Fibroblast of skin of left quadriceps (primary cell): ENCODE measurements at regions not wholly inside any gene's neighbourhood (a gene's known extent, or its start where the extent isn't known, plus 50 kb on each side); places are given as distances from the start of the nearest gene placed in this dataset.
"Not testable (repeated sequence)": the region's sequence is repeated elsewhere in the genome, so short reads cannot be mapped to it uniquely, and the experiment has no call there.

Experiments used
- DNase-seq, 2 experiments: peaks; one replicate each; pipeline ENCODE4 v3.0.0-alpha.2; 2013; ENCODE audit warnings: low read depth in 2 of 2

DNA sequence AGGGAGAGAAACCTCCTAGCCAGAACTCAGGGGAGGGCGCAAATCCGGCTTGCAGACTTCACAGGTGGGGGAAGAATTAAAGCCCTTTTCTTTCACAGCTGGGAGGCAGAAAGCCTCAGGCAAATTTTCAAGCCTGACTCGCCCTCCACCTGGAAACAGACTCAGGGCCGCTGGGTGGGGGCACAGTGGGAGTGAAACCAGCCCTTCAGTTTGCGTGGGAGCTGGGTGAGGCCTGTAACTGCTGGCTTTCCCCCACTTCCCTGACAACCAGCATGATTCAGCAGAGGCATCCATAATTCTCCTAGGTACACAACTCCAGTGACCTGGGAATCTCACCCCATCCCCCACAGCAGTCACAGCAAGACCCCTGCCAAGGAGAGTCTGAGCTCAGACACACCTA is 206.9 kb upstream of the INTU start:
- no peak for DNase-seq

DNA sequence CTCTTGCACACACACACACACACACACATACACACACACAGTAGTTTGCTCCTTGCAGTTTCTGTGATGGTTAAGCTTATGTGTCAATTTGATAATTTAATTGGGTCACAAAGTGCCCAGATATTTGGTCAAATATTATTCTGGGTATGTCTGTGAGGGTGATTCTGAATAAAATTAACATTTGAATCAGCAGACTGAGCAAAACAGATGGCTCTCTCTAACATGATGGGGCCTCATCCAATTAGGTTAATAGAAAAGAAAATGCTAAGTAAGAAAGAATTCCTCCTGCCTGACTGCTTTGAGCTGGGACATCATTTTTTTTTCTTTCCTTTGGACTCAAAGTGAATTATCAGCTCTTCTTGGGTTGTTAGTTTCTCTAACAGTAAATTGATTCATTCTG is 191.2 kb upstream of the INTU start:
- DNase-seq, result no peak

DNA sequence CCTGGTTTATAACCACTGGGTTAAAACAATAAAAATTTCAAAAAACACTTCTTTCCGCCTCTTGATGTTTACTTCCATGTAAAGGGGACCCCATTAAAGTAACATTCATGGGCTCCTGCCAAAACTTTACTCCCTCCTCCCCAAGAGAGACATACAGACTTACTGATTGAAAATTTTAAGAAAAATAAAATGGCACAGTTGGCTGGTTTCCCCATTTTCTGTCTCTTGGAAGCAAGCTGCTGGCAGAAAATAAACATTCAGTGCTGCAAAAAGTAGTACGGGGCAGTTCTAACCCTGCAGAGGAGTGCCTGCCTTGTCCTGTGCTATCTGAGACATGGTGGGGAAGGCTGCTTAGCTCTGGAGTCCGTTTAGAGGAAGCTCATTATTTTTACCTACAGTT is 187.3 kb upstream of the INTU start:
- DNase-seq, result no peak

DNA sequence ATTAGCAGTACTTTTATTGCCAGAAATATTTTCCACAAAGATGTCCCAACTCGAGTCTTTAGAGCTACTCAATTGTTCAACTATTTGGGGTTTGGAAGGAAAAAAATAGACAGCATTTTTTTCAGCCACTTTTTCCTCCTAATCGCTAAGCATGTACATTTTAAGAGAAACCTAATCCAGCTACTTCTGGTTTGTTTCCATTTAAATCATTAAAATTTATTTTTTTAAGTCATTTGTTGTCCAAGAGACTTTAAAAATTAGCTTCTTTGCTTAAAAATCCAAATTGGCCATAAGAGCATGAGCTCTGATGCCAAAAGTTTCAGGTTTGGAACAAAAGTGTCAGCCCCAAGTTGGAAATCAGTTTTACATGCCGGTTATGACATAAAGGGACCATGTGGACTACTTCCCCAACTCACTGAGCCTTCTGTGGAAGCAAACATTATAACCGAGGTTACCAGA is 186.3 kb upstream of the INTU start:
- DNase-seq, result no peak

DNA sequence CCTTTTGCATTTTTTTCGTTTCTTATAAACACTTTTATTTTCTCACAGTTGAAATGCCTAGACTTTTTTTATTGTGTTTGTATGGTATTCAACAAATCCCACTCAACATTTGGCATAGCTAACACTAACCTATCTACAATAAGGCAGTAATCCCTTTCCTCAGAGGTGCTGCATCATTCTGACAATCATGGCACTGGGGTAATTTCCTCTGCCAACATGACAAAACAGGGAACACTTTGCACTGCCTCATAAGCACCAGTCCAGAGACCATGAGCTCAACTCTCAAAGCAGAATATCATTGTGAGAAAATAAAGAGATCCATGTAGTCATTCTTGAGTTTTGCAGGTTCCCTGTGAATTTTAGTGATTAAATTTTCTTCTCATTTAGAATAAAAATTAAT is 183.8 kb upstream of the INTU start:
- DNase-seq, result no peak

DNA sequence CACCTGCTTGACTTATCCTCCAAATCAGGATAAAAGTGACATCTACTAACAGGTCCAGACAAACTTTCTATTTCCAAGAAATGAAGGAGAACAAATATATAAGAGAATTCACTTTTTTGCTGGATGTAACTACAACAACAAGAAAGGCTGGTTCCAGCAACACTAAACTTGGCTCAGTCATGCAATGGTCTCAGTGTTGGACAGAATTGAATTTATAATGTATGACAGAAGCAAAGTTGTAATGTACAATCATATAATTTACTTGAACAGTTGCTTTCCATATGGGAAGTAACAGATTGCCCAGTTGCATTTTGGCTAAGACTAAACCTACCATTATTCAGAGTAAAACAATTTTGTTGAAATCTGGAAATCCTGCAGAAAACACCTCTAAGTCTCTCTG is 183.3 kb upstream of the INTU start:
- no peak for DNase-seq

DNA sequence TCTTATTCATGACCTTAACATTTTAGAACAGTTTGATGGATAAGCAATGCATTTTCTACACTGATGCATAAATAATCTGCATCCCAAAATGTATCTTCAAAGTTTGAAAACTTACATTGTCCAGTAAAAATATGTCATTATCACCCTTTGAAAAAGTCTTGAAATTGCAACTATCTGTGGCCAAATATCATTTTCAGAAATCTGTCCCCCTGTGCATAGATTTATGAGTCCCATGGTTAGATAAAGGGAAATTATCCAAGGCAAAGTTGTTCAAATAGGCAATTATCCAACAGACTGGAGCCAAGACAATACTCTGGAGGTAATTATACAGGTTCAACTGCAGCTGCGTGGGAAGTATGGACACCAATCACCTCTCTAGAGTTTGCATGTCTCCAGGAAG is 182.5 kb upstream of the INTU start:
- DNase-seq, result no peak

DNA sequence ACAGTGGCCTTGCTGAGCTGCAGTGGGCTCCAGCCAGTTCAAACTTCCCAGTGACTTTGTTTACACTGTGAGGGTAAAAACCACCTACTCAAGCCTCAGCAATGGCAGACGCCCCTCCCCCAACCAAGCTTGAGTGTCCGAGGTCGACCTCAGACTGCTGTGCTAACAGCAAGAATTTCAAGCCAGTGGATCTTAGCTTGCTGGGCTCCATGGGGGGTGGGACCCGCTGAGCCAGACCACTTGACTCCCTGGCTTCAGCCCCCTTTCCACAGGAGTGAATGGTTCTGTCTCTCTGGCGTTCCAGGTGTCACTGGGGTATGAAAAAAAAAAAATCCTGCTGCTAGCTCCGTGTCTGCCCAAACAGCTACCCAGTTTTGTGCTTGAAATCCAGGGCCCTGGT is 168.9 kb upstream of the INTU start:
- no peak for DNase-seq

DNA sequence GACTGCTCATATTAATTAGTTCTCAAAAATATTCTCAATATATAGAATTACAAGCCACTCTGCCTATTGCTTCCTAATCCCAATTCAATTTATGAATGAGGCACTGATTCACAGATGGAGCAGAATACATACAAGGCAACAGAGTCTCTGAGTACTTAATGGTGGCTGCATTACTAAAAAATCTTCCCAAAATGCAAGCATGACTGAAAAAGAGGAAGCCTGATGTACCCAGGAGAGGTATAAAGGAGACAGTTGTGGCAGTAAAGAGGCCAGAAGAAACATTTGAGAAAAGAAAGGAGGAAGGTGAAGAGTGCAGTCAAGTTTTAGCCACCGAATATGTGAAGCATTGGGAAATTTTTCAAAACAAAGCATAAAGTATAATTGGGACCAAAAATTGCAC is 163.2 kb upstream of the INTU start:
- DNase-seq, result no peak

DNA sequence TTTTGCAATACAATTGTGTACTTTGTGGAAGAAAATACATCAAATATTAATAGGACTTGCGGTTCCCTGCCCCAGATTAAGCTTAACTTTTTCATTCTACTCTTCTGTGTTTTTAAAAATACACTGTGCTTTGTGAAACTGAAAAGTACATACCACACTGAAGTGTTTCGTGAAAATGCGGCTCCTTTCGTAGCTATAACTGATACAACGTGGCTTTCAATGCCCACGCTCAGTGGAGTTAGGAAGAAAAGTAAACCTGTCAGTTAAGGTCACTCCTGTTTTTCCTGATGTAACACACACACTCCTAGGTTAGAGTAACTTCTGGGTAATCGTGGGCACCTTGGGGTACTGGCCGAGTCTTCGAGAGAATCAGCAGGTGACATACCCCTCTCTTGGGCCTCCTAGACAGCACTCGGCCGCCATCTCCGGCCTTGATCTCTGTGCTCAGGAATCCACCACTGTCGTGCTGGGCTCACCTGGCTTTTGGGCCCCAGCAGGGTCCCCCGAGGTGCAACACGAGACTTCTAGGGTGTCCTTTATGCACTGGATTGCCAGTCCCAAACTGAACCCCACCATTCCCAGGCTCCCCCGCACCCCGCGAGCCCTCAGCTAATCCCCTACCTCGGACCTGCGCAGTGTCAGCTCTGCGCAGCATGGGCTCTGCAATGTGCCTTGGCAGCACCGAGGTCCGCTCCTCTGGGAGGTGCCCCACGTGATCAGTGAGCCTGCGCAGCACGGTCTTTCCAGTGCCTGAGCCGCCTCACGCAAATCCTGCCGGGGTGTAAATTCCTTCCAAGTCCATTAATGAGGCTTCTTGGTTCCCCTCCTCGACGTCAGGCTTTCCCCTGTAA is 162.6 kb upstream of the INTU start:
- no peak for DNase-seq

DNA sequence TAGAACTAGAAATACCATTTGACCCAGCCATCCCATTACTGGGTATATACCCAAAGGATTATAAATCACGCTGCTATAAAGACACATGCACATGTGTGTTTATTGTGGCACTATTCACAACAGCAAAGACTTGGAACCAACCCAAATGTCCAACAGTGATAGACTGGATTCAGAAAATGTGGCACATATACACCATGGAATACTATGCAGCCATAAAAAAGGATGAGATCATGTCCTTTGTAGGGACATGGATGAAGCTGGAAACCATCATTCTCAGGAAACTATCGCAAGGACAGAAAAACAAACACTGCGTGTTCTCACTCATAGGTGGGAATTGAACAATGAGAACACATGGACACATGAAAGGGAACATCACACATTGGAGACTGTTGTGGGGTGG is 154.5 kb upstream of the INTU start:
- not testable (repeated sequence) for DNase-seq

DNA sequence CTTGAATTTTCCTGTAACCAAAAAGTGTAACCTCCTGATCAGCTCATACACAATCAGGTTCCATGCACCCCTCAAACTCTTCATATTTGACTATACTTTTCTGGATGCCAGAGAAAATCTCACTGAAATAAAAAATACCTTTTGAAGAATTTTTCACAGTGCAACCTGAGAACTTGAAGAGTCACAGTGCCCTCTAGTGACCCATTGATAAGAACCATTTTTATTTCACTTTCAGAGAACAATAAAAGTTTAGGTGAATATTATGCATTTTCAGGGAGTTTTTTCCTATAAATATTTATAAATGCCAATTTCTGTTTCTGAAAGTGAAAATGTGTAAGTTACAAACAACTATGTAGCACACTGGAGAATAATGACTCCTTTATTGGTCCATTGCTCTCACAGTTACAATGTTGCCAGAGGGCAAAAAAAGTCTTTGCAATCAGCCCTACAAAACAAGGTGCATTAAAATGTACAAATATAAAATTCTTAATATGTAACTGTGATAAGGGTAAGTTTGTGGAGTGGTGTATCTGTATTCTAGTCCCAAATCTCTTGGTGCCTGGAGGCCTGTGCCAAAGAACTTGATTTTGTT is 153.6 kb upstream of the INTU start:
- peak in 1 of 2 experiments; percentile 12 for DNase-seq

DNA sequence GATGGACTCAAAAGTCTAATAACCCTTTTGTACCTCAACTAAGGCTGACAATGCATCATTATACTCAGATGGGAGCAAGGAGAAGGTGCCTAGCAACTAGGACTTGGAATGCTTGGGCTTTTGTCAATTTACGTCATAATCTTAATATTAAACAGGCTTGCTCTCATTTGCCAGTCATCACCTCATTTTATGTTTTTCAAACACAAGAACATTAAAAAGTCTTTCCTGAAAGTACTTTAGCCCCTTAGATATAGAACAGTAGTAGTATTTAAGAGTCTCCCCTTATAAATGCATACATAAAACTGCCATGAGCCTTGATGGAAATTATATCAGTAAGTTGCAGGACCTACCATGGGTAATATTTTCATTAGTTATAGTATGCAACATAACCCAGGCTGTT is 150.7 kb upstream of the INTU start:
- no peak for DNase-seq

DNA sequence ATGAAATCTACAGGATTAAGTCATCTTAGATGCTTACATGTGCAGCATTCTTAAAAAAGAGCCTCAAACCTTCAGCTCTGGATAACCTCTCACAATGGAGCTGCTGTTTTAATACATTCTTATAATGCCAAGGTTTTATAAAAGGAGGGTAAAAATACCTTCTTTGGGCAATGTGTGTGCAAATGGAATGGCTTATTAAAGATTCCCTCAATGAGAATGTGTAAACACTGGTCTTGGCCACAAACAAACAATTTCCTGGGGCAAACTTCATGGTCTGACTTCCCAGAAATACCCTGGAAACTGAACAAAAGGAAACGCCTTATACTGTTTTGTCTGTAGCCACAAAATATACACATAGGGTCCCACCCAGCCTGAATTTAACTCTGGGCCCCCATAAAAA is 148.6 kb upstream of the INTU start:
- no peak for DNase-seq

DNA sequence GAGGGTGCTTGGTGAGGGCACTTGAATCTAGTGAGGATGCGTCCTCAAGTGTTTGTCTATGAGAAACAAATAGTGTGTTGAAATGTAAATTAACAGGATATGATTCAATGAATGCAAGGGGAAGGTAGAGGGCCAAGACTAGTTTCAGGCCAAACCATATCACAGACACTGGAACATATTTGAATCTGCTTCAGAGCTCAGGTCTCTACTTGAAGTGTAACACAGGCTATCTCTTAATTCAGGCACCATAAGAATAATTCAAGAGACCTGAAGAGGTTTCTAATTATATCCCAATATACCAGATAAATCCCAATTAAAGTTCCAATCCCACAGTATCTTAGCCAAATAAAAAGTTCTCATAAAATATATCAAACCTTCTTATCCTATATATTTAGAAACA is 146.5 kb upstream of the INTU start:
- no peak for DNase-seq

DNA sequence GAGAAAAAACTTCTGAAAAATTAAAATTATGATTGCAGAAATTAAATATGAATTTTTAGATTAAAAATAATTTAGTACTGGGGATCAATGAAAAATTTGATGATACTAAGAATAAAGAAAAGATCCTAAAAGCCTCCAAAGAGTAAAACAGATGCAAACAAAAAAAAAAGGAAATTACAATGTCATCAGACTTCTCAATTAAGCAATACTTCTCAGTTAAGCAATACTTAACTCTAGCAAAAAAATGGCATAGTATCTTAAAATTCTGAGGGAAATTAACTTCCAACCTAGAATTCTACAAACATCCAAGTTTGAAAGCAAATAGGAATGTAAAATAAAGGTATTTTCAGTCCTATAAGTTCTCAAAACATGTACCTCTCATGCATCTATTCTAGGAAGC is 141.2 kb upstream of the INTU start:
- DNase-seq, result no peak

DNA sequence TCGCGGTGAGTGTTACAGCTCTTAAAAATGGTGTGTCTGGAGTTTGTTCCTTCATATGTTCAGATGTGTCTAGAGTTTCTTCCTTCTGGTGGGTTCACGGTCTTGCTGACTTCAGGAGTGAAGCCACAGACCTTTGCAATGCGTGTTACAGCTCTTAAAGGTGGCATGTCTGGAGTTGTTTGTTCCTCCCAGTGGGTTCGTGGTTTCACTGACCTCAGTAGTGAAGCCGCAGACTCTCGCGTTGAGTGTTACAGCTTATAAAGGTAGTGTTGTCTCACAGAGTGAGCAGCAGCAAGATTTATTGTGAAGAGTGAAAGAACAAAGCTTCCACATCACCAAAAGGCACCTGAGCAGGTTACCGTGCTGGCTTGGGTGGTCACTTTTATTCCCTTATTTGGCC is 135.9 kb upstream of the INTU start:
- not testable (repeated sequence) for DNase-seq

DNA sequence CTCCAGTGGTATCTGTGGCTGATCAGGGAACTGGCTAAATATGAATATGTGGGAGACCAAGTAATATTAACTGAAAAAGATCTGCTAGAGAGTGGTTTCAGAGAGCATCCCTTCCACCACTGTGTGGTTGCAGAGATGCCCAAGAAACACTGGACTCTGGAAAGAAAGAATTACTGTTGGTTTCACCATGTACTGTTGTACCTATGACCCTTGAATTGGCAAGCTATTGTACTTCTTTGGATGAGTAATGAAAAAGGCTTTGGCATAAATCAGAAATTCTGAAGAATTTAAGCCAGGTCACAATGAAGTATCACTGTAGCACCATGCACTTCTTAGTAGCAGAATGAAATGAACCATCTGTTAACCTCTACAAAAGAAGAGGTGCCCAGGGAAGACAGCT is 134.4 kb upstream of the INTU start:
- no peak for DNase-seq

DNA sequence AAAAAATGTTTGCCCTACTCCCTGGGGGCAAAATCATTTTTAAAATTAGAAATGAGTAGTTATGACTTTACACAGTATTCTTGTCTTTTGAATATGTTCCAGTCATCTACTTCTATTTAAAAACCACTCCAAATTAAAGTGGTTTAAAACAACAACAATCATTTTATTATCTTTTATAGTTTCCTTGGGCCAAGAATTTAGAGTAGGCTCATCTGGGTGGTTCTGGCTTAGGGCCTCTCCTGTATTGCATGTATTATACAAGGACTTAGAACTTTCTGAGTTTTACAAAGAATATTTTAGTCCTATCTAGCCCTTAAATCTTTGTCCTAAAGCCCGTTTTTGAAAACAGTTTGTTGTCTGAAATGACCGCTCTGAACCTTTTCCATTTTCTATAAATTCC is 132.5 kb upstream of the INTU start:
- DNase-seq, result no peak

DNA sequence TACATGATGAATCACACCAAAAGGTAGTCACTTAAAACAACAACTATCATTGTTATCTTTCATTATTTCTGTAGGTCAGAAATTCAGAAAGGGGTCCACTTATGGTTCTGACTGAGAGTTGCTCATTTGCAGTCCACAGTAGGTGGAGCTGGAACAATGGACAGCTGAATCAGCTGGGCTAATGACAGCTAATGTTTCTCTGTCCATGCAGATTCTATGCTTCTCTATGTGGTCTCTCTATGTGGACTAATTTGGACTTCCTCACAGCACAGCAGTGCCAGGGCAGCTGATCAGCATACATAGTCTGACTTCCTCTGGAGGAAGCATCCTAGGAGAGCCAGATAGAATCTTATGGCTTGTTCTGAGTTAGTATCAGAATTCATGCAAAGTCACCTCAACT is 131.7 kb upstream of the INTU start:
- DNase-seq, result no peak

DNA sequence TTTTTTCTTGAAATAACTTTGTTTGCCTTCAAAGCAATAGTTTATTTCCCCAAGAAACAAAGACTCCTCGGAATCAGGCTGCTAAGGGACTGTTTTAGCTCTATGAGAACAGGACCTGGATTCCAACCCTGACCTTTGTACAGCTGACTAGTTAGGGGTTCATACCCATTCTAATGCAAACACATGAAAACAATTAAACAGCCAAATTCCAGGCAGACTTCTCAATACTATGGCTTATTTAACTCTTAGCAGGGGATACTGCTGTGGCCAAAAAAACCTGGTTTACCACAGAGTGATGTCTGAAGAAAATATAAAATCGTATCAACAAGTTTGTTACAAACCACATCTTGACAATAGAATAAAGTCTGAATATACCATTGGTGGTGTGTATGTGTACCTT is 129.6 kb upstream of the INTU start:
- peak; percentile 67 to 69 for DNase-seq

DNA sequence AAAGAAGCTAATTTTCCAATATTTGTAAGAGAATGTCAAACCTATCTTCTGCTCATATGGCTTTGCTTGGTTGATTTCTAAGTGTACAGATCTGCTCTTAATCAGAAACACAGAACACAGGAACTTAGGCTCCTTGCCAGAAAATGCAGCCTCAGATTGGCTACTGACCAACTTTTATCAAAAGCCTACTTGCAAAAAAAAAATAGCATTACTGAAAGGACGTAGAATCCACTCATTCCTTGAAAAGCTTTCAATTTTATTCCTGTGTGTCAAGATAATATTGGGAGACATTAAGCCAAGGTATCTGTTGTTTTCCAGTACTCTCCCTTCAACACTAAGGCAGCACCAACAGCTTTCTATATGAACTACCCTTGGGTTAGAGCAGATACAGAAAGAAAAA is 127.6 kb upstream of the INTU start:
- peak; percentile 91 to 92 for DNase-seq

DNA sequence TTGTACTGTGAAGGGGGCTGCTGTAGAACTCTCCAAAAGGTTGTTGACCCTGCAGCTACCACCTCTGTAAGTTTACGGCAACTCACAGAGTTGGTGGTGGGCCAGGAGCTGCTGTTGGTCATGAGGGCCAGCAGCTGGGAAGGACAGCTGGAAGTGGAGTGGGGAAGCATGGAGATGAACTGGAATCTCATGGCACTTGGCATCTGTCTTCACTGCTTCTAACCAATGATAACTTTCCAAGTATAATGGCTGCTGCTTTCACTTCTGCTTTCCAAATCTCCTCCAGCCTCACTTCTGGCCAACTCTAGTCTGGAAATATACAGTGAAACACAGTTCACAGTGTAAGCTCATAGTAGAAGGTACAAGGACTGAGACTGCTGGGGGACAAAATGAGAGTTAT is 126.5 kb upstream of the INTU start:
- DNase-seq, result no peak

DNA sequence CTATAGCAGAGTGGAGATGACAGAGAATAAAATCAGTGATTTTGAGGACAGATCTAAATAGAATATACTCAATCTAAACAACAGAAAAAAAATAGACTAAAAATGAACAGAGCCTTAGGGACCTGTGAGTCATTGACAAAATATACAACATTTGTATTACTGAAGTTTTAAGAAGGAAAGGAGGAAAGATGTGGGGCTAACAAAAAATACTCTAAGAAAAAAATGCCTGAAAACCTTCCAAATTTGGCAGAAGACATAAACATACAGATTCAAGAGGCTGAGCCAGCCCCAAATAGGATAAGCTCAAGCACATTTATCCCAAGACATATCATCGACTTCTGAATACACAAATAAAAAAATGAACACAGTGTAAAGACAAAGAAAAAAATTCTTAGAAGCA is 123.6 kb upstream of the INTU start:
- peak; percentile 25 to 31 for DNase-seq
